H9 (cell line): ENCODE measurements at regions not wholly inside any gene's neighbourhood (a gene's known extent, or its start where the extent isn't known, plus 50 kb on each side); places are given as distances from the start of the nearest gene placed in this dataset.

Experiments used
- DNase-seq: peaks from one replicate; pipeline ENCODE4 v3.0.0-alpha.2; 2017
- H2AFZ ChIP-seq: one replicate; pipeline ENCODE4 v1.6.1; 2013; ENCODE audit warnings: mild to moderate bottlenecking, low read length, control low read depth, moderate library complexity
- H2AK5ac ChIP-seq: 2 replicates; pipeline ENCODE4 v1.6.1; 2013; ENCODE audit warnings: low read length, control low read depth, mixed read lengths; ENCODE audit not compliant: insufficient read length
- H2BK120ac ChIP-seq: one replicate; pipeline ENCODE4 v1.6.1; 2013; ENCODE audit warnings: low read depth, mild to moderate bottlenecking, low read length, control low read depth, inconsistent platforms; ENCODE audit not compliant: poor library complexity, severe bottlenecking
- H2BK12ac ChIP-seq: 2 replicates; pipeline ENCODE4 v1.6.1; 2013; ENCODE audit warnings: low read length, control low read depth, mixed read lengths, low read depth; ENCODE audit not compliant: insufficient read length
- H2BK15ac ChIP-seq: 2 replicates; pipeline ENCODE4 v1.6.1; 2013; ENCODE audit warnings: low read depth, low read length, control low read depth
- H2BK20ac ChIP-seq: one replicate; pipeline ENCODE4 v1.6.1; 2013; ENCODE audit warnings: low read depth, mild to moderate bottlenecking, low read length, control low read depth, inconsistent platforms; ENCODE audit not compliant: poor library complexity, severe bottlenecking
- H2BK5ac ChIP-seq: 2 replicates; pipeline ENCODE4 v1.6.1; 2013; ENCODE audit warnings: low read length, control low read depth, mixed read lengths; ENCODE audit not compliant: insufficient read length
- H3K14ac ChIP-seq: 2 replicates; pipeline ENCODE4 v1.6.1; 2013; ENCODE audit warnings: low read length, control low read depth; ENCODE audit not compliant: insufficient read depth
- H3K18ac ChIP-seq: 2 replicates; pipeline ENCODE4 v1.6.1; 2013; ENCODE audit warnings: low read depth, mild to moderate bottlenecking, mixed read lengths, low read length, control low read depth; ENCODE audit not compliant: insufficient read length
- H3K23ac ChIP-seq: 2 replicates; pipeline ENCODE4 v1.6.1; 2013; ENCODE audit warnings: low read length, control low read depth, mixed read lengths, low read depth; ENCODE audit not compliant: insufficient read length
- H3K23me2 ChIP-seq: 2 replicates; pipeline ENCODE4 v1.6.1; 2013; ENCODE audit warnings: low read depth, mild to moderate bottlenecking, mixed read lengths, low read length, control low read depth; ENCODE audit not compliant: insufficient read length, poor library complexity, severe bottlenecking
- H3K27ac ChIP-seq: 2 replicates; pipeline ENCODE4 v1.5.1; 2013; ENCODE audit warnings: low read length, control low read depth, mixed read lengths, low read depth; ENCODE audit not compliant: insufficient read length
- H3K27me3 ChIP-seq: 2 replicates; pipeline ENCODE4 v1.6.1; 2013; ENCODE audit warnings: low read length, control low read depth, inconsistent platforms; ENCODE audit not compliant: insufficient read depth
- H3K4ac ChIP-seq: 2 replicates; pipeline ENCODE4 v1.6.1; 2013; ENCODE audit warnings: low read depth, mild to moderate bottlenecking, control low read depth, inconsistent platforms, low read length, moderate library complexity
- H3K4me1 ChIP-seq: 2 replicates; pipeline ENCODE4 v1.6.1; 2013; ENCODE audit warnings: low read length, control low read depth, inconsistent platforms; ENCODE audit not compliant: insufficient read depth
- H3K4me2 ChIP-seq: 2 replicates; pipeline ENCODE4 v1.6.1; 2013; ENCODE audit warnings: low read length, control low read depth, mixed read lengths; ENCODE audit not compliant: insufficient read length, insufficient read depth
- H3K56ac ChIP-seq: 2 replicates; pipeline ENCODE4 v1.6.1; 2013; ENCODE audit warnings: low read depth, mild to moderate bottlenecking, mixed read lengths, low read length, control low read depth; ENCODE audit not compliant: insufficient read length
- H3K79me1 ChIP-seq: 2 replicates; pipeline ENCODE4 v1.6.1; 2013; ENCODE audit warnings: low read depth, mild to moderate bottlenecking, moderate library complexity, low read length, control low read depth, inconsistent platforms; ENCODE audit not compliant: insufficient read depth, poor library complexity, severe bottlenecking
- H3K79me2 ChIP-seq: 2 replicates; pipeline ENCODE4 v1.6.1; 2013; ENCODE audit warnings: low read length, control low read depth, inconsistent platforms; ENCODE audit not compliant: insufficient read depth
- H3K9ac ChIP-seq: 2 replicates; pipeline ENCODE4 v1.6.1; 2013; ENCODE audit warnings: low read length, control low read depth, mixed read lengths; ENCODE audit not compliant: insufficient read length; ENCODE audit errors: extremely low read depth
- H3K9me3 ChIP-seq: one replicate; pipeline ENCODE4 v1.6.1; 2013; ENCODE audit warnings: low read depth, low read length, inconsistent platforms; ENCODE audit not compliant: control insufficient read depth
- H3T11ph ChIP-seq: one replicate; pipeline ENCODE4 v1.6.1; 2013; ENCODE audit warnings: mild to moderate bottlenecking, low read length, control low read depth, inconsistent platforms
- H4K20me1 ChIP-seq: one replicate; pipeline ENCODE4 v1.6.1; 2013; ENCODE audit not compliant: control insufficient read depth, insufficient read length, insufficient read depth
- H4K5ac ChIP-seq: 2 replicates; pipeline ENCODE4 v1.6.1; 2013; ENCODE audit warnings: low read depth, mild to moderate bottlenecking, mixed read lengths, low read length, control low read depth; ENCODE audit not compliant: insufficient read length
- H4K8ac ChIP-seq: replicated peaks from 2 replicates; pipeline ENCODE4 v1.6.1; 2013; ENCODE audit warnings: low read length, control low read depth, mixed read lengths, low read depth; ENCODE audit not compliant: insufficient read length
- H4K91ac ChIP-seq: 2 replicates; pipeline ENCODE4 v1.6.1; 2013; ENCODE audit warnings: low read depth, mild to moderate bottlenecking, moderate library complexity, mixed read lengths, low read length, control low read depth; ENCODE audit not compliant: insufficient read length
- H3K27ac Mint-ChIP-seq, 3 experiments: 2 replicates in 2 of 3; 3 replicates in 1 of 3; pipeline ENCODE4 v1.8.0; 2020 to 2021; ENCODE audit warnings: mixed read lengths in 3 of 3, mild to moderate bottlenecking in 1 of 3, moderate library complexity in 1 of 3
- H3K27me3 Mint-ChIP-seq: 2 replicates; pipeline ENCODE4 v1.8.0; 2021; ENCODE audit warnings: low read depth, mild to moderate bottlenecking, moderate library complexity, mixed read lengths
- H3K36me3 Mint-ChIP-seq, 3 experiments: 2 replicates in 2 of 3; 3 replicates in 1 of 3; pipeline ENCODE4 v1.8.0; 2020 to 2021; ENCODE audit warnings: low read depth in 3 of 3, mixed read lengths in 3 of 3; ENCODE audit not compliant: insufficient read depth in 1 of 3
- H3K4me1 Mint-ChIP-seq, 2 experiments: 2 replicates each; pipeline ENCODE4 v1.8.0; 2020; ENCODE audit warnings: mixed read lengths in 2 of 2
- H3K4me3 Mint-ChIP-seq, 2 experiments: 2 replicates in 1 of 2; 3 replicates in 1 of 2; pipeline ENCODE4 v1.8.0; 2020 to 2021; ENCODE audit warnings: mild to moderate bottlenecking in 2 of 2, mixed read lengths in 2 of 2, moderate library complexity in 1 of 2
- H3K9me3 Mint-ChIP-seq, 2 experiments: 2 replicates in 1 of 2; 3 replicates in 1 of 2; pipeline ENCODE4 v1.8.0; 2020; ENCODE audit warnings: mild to moderate bottlenecking in 2 of 2, mixed read lengths in 2 of 2, moderate library complexity in 1 of 2
- WGBS: extraction: QIAGEN DNeasy Blood & Tissue Kit; methylation state at CpG from one replicate; pipeline ENCODE4 v1.1.7; 2013; ENCODE audit warnings: missing lambda C conversion rate, low lambda C conversion rate, mixed read lengths; ENCODE audit not compliant: insufficient read length; ENCODE audit errors: extremely low coverage; 5-methylcytosine and 5-hydroxymethylcytosine counted together
- TF ChIP-seq, protein P1 (sequence below): fragments of 200-600 bp; sonication (generic); conservative IDR thresholded peaks from 3 replicates; pipeline ENCODE4 v1.8.0; 2021; ENCODE audit warnings: antibody characterized with exemption, mild to moderate bottlenecking

GRCh38 chr3:66158933-66159683, 61.7 kb upstream of the SLC25A26 start:
- H3K27ac Mint-ChIP-seq, result no peak overlapping the region
- no peaks in the 10 kb centered on the region for H3K79me1 ChIP-seq
- whole genome bisulfite sequencing, result no CpG with 5 or more reads among the region's 5 CpGs

More at GRCh38 chr3:66158933-66159683, 61.7 kb upstream of the SLC25A26 start:
- no peaks in the 10 kb centered on the region for H3K23me2 ChIP-seq
- H3K4ac ChIP-seq, result no peak overlapping the region
- H2BK120ac ChIP-seq, result no peak overlapping the region
- H3K4me3 Mint-ChIP-seq, result no peak overlapping the region
- no peak overlapping the region for H3K14ac ChIP-seq
- H3K27ac ChIP-seq, result no peak overlapping the region
- H2BK5ac ChIP-seq, result no peak overlapping the region
- no peaks in the 10 kb centered on the region for H3K9me3 ChIP-seq
- H3K4me2 ChIP-seq, result no peak overlapping the region
- H3K27me3 Mint-ChIP-seq, result no peaks in the 10 kb centered on the region
- TF ChIP-seq, protein P1, sequence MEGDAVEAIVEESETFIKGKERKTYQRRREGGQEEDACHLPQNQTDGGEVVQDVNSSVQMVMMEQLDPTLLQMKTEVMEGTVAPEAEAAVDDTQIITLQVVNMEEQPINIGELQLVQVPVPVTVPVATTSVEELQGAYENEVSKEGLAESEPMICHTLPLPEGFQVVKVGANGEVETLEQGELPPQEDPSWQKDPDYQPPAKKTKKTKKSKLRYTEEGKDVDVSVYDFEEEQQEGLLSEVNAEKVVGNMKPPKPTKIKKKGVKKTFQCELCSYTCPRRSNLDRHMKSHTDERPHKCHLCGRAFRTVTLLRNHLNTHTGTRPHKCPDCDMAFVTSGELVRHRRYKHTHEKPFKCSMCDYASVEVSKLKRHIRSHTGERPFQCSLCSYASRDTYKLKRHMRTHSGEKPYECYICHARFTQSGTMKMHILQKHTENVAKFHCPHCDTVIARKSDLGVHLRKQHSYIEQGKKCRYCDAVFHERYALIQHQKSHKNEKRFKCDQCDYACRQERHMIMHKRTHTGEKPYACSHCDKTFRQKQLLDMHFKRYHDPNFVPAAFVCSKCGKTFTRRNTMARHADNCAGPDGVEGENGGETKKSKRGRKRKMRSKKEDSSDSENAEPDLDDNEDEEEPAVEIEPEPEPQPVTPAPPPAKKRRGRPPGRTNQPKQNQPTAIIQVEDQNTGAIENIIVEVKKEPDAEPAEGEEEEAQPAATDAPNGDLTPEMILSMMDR, result no peak
- H4K8ac ChIP-seq, result no peak overlapping the region
- H3K56ac ChIP-seq, result no peak overlapping the region
- H3K4me1 ChIP-seq, result no peaks in the 10 kb centered on the region
- H2BK12ac ChIP-seq, result no peak overlapping the region
- H3K79me2 ChIP-seq, result no peaks in the 10 kb centered on the region
- H4K5ac ChIP-seq, result no peak overlapping the region
- H3T11ph ChIP-seq, result no peak overlapping the region
- no peak overlapping the region for H4K91ac ChIP-seq
- no peaks in the 10 kb centered on the region for H3K27me3 ChIP-seq
- no peak overlapping the region for H2BK20ac ChIP-seq
- H2AFZ ChIP-seq, result no peak overlapping the region
- no peak for DNase-seq
- H3K4me1 Mint-ChIP-seq, result peaks cover 4 to 5% of the 10 kb centered on the region in 2 experiments
- H3K18ac ChIP-seq, result no peak overlapping the region
- no peaks in the 10 kb centered on the region for H3K36me3 Mint-ChIP-seq
- H4K20me1 ChIP-seq, result no peaks in the 10 kb centered on the region
- H3K9me3 Mint-ChIP-seq, result no peaks in the 10 kb centered on the region
- no peak overlapping the region for H2BK15ac ChIP-seq
- no peak overlapping the region for H2AK5ac ChIP-seq
- no peak overlapping the region for H3K23ac ChIP-seq
- H3K9ac ChIP-seq, result no peak overlapping the region
